ENCODE measurements at regions not wholly inside any gene's neighbourhood (a gene's known extent, or its start where the extent isn't known, plus 50 kb on each side); places are given as distances from the start of the nearest gene placed in this dataset.

GRCh38 chr5:14948383-14948782 lies 76.8 kb upstream of the ANKH start:
- TF ChIP-seq EZH2 (IDR thresholded peaks at IDR 0.05; ENCODE audit: insufficient read depth, poor library complexity, severe bottlenecking): no peak
- no peak for TF ChIP-seq EZH2phosphoT487 (IDR thresholded peaks at IDR 0.05; ENCODE audit: insufficient read depth, low read depth)
